ENCODE measurements at regions not wholly inside any gene's neighbourhood (a gene's known extent, or its start where the extent isn't known, plus 50 kb on each side); places are given as distances from the start of the nearest gene placed in this dataset.

DNA sequence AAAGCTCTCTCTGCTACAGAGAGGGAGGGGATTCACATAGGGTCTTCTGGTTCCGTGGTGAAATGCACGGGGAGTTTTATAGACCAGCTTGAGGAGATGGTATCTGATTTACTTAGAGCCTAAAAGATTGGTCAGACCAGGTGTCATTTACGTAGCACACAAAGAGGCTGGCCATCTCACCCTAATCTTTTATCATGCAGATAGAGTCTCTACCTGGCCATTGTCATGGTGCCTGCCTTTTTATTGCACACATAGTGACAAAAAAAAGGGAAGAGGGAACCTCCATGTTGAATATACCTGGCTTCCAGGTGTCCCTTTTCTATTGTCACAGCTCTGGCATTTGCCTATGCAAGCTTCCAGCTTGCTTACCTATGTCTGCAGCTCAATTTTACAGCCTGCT lies 1456.1 kb downstream of the GATA3 start:
- TF ChIP-seq EP300 (IDR thresholded peaks at IDR 0.05) (no peak), PHF8 (IDR thresholded peaks at IDR 0.05; ENCODE audit: borderline replicate concordance, low read depth) (no peak), CEBPB (IDR thresholded peaks at IDR 0.05) (no peak)
